HCT116 (cell line): ENCODE measurements at regions not wholly inside any gene's neighbourhood (a gene's known extent, or its start where the extent isn't known, plus 50 kb on each side); places are given as distances from the start of the nearest gene placed in this dataset.

Experiments
- ATAC-seq: fragments of 200-7000 bp; cut with Tn5 transposase; 2 replicates; pipeline ENCODE4 v1.9.1; 2020; ENCODE audit warnings: mild to moderate bottlenecking, moderate library complexity
- BruUV-seq: library from RNA; stranded (reverse); fragments of 400-500 nt; replicated peaks from 2 replicates; lab custom pipeline; 2021; lab: Mats Ljungman, UMichigan
- CTCF ChIA-PET: fragments of 300-600 bp; sonication (Branson Sonifier 250); formaldehyde crosslinking; loops from one replicate; lab custom pipeline; 2021; ENCODE audit warnings: antibody characterized with exemption; lab: Charles Lee
- POLR2A ChIA-PET: fragments of 300-600, 350-600 bp; sonication (Branson Sonifier 250); formaldehyde crosslinking; loops from one replicate; lab custom pipeline; 2021; ENCODE audit warnings: antibody characterized with exemption; lab: Charles Lee
- RAD21 ChIA-PET, 2 experiments: fragments of 300-600 bp; sonication (Branson Sonifier 250); formaldehyde crosslinking; loops; one replicate each; lab custom pipeline; 2023; ENCODE audit warnings: low total read pairs in 2 of 2; ENCODE audit not compliant: uncharacterized antibody in 2 of 2, unreplicated experiment in 2 of 2, low non-redundant PET in 1 of 2; lab: Charles Lee
- DNase-seq: peaks from one replicate; pipeline ENCODE4 v3.0.0-alpha.2; 2010; ENCODE audit warnings: low read depth, low spot score
- H2AFZ ChIP-seq: fragments of 200-600 bp; shearing (Covaris generic), sonication (generic); 2 replicates; pipeline ENCODE4 v1.6.1; 2017; ENCODE audit warnings: low read depth, mixed run types, mixed read lengths, antibody characterized with exemption, low read length; ENCODE audit not compliant: poor library complexity, severe bottlenecking
- H3K27ac ChIP-seq: 2 replicates; pipeline ENCODE4 v1.5.1; 2012; ENCODE audit warnings: low read depth, low read length
- H3K27me3 ChIP-seq: fragments of 200-600 bp; sonication (generic); 2 replicates; pipeline ENCODE4 v1.6.1; 2016; ENCODE audit warnings: mixed run types, low read length, mixed read lengths; ENCODE audit not compliant: insufficient read depth
- H3K36me3 ChIP-seq, 2 experiments: fragments of 200-500 bp in 1 of 2; fragments of 200-600 bp in 1 of 2; sonication (Bioruptor generic) in 1 of 2; sonication (generic) in 1 of 2; 2 replicates each; pipeline versions ENCODE4 v1.5.1 to v1.6.1; 2014 to 2016; ENCODE audit warnings: low read length in 2 of 2, inconsistent platforms in 1 of 2, mixed read lengths in 1 of 2, mixed run types in 1 of 2; ENCODE audit not compliant: insufficient read depth in 2 of 2, control insufficient read depth in 1 of 2
- H3K4me1 ChIP-seq, 2 experiments: fragments of 200-600 bp in 1 of 2; sonication (generic) in 1 of 2; 2 replicates each; pipeline versions ENCODE4 v1.5.1 to v1.6.1; 2012 to 2017; ENCODE audit warnings: low read length in 2 of 2, inconsistent platforms in 1 of 2, mild to moderate bottlenecking in 1 of 2, mixed read lengths in 1 of 2, mixed run types in 1 of 2, moderate library complexity in 1 of 2; ENCODE audit not compliant: insufficient read depth in 2 of 2, control insufficient read depth in 1 of 2
- H3K4me2 ChIP-seq: fragments of 200-600 bp; sonication (generic); 2 replicates; pipeline ENCODE4 v1.6.1; 2017; ENCODE audit warnings: mixed run types, low read length, mixed read lengths
- H3K4me3 ChIP-seq, 2 experiments: fragments of 200-600 bp in 1 of 2; sonication (generic) in 1 of 2; replicated peaks in 1 of 2; 2 replicates each; pipeline ENCODE4 v1.5.1; 2011 to 2016; ENCODE audit warnings: low read length in 2 of 2, control low read depth in 1 of 2, low read depth in 1 of 2, mild to moderate bottlenecking in 1 of 2, mixed read lengths in 1 of 2, mixed run types in 1 of 2
- H3K79me2 ChIP-seq: fragments of 200-600 bp; sonication (generic); 2 replicates; pipeline ENCODE4 v1.6.1; 2017; ENCODE audit warnings: mild to moderate bottlenecking, mixed run types, low read length, moderate library complexity, mixed read lengths; ENCODE audit not compliant: insufficient read depth
- H3K9ac ChIP-seq: fragments of 200-600 bp; sonication (generic); 2 replicates; pipeline ENCODE4 v1.6.1; 2016; ENCODE audit warnings: low read length, mixed read lengths
- H3K9me2 ChIP-seq: fragments of 200-600 bp; sonication (generic), shearing (Covaris generic); 2 replicates; pipeline ENCODE4 v1.6.1; 2017; ENCODE audit warnings: mixed run types, mild to moderate bottlenecking, moderate library complexity; ENCODE audit not compliant: insufficient read depth
- H3K9me3 ChIP-seq, 2 experiments: fragments of 200-500 bp in 1 of 2; fragments of 200-600 bp in 1 of 2; sonication (Bioruptor generic) in 1 of 2; sonication (generic) in 1 of 2; 2 replicates each; pipeline ENCODE4 v1.6.1; 2014 to 2017; ENCODE audit warnings: low read length in 2 of 2, mixed read lengths in 2 of 2, inconsistent platforms in 1 of 2, low read depth in 1 of 2, mild to moderate bottlenecking in 1 of 2, mixed run types in 1 of 2, moderate library complexity in 1 of 2; ENCODE audit not compliant: control insufficient read depth in 1 of 2, insufficient read depth in 1 of 2
- H4K20me1 ChIP-seq: fragments of 200-600 bp; sonication (generic), shearing (Covaris generic); 2 replicates; pipeline ENCODE4 v1.6.1; 2017; ENCODE audit warnings: mixed run types, mild to moderate bottlenecking, moderate library complexity; ENCODE audit not compliant: insufficient read depth
- CBX3 ChIP-seq: IDR thresholded peaks from 2 replicates; pipeline ENCODE4 v1.6.1; 2012; ENCODE audit warnings: low read depth
- EGR1 ChIP-seq: IDR thresholded peaks from 2 replicates; pipeline ENCODE4 v1.6.1; 2012; ENCODE audit warnings: low read depth
- ELF1 ChIP-seq: IDR thresholded peaks from 2 replicates; pipeline ENCODE4 v1.6.1; 2012; ENCODE audit warnings: low read depth, borderline replicate concordance
- POLR2AphosphoS5 ChIP-seq: IDR thresholded peaks from 2 replicates; pipeline ENCODE4 v1.6.1; 2011; ENCODE audit warnings: mild to moderate bottlenecking, low read depth, low read length, moderate library complexity
- SP1 ChIP-seq: IDR thresholded peaks from 2 replicates; pipeline ENCODE4 v1.6.1; 2012; ENCODE audit warnings: low read depth
- SRF ChIP-seq: IDR thresholded peaks from 2 replicates; pipeline ENCODE4 v1.6.1; 2012; ENCODE audit warnings: low read depth
- TCF7L2 ChIP-seq: IDR thresholded peaks from 2 replicates; pipeline ENCODE4 v1.7.0; 2011; ENCODE audit warnings: borderline replicate concordance, inconsistent platforms; ENCODE audit not compliant: insufficient read depth, insufficient read length; ENCODE audit errors: extremely low read depth
- ZNF274 ChIP-seq: fragments of 200-500 bp; sonication (Bioruptor generic); IDR thresholded peaks from 2 replicates; pipeline ENCODE4 v1.6.1; 2014; ENCODE audit warnings: mild to moderate bottlenecking, low read depth, low read length, inconsistent platforms
- intact Hi-C: fragments of 100-400 bp; cut with micrococcal nuclease; formaldehyde crosslinking; loops from 2 replicates; pipeline ENCODE4 v1.10.0; 2022
- TF ChIP-seq, protein P1 (sequence below): IDR thresholded peaks from 2 replicates; pipeline ENCODE4 v1.6.1; 2011; ENCODE audit warnings: mild to moderate bottlenecking, low read length, moderate library complexity; ENCODE audit not compliant: insufficient replicate concordance; ENCODE audit errors: extremely low read depth
- TF ChIP-seq, protein P2 (sequence below): IDR thresholded peaks from 2 replicates; pipeline ENCODE4 v1.6.1; 2012; ENCODE audit warnings: low read depth
- TF ChIP-seq, protein P3 (sequence below): IDR thresholded peaks from 2 replicates; pipeline ENCODE4 v1.6.1; 2012

DNA sequence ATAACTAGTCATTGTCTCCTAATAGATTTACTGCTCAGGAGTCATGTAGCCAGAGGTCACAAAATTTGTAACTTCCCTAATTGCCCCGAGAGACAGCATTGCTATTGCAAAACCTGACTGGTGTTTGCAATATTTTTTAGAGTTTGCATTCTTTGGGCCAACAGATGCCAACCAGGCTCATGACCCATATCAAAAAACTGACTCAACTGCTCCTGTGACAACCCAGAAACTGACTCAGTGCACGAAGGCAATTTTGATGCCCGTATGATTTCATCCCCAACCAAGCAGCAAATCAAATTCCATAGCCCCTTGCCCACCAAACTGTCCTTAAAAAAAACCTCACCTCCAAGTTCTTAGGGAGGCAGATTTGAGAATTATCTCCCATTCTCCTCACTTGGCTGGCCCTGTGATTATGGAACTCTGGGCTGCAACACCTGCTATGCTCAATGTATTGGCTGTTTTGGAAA, 951.3 kb downstream of the TSN start:
- no peak for DNase-seq
- CTCF ChIA-PET, result no interaction called here
- POLR2A ChIA-PET, result no interaction called here
- RAD21 ChIA-PET, result no interaction called here
- H3K27ac ChIP-seq, result no peak overlapping the region
- no peak overlapping the region for H2AFZ ChIP-seq
- H3K4me3 ChIP-seq, result no peak overlapping the region
- no peaks in the 10 kb centered on the region for H3K4me1 ChIP-seq
- no peaks in the 10 kb centered on the region for H3K79me2 ChIP-seq
- H3K9ac ChIP-seq, result no peak overlapping the region
- TF ChIP-seq, protein P1, sequence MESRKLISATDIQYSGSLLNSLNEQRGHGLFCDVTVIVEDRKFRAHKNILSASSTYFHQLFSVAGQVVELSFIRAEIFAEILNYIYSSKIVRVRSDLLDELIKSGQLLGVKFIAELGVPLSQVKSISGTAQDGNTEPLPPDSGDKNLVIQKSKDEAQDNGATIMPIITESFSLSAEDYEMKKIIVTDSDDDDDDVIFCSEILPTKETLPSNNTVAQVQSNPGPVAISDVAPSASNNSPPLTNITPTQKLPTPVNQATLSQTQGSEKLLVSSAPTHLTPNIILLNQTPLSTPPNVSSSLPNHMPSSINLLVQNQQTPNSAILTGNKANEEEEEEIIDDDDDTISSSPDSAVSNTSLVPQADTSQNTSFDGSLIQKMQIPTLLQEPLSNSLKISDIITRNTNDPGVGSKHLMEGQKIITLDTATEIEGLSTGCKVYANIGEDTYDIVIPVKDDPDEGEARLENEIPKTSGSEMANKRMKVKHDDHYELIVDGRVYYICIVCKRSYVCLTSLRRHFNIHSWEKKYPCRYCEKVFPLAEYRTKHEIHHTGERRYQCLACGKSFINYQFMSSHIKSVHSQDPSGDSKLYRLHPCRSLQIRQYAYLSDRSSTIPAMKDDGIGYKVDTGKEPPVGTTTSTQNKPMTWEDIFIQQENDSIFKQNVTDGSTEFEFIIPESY, result no peak
- no peak for TF ChIP-seq CBX3
- no peak for TF ChIP-seq POLR2AphosphoS5
- no peak for TF ChIP-seq SP1
- no peak for TF ChIP-seq EGR1
- TF ChIP-seq SRF, result no peak
- TF ChIP-seq, protein P2, sequence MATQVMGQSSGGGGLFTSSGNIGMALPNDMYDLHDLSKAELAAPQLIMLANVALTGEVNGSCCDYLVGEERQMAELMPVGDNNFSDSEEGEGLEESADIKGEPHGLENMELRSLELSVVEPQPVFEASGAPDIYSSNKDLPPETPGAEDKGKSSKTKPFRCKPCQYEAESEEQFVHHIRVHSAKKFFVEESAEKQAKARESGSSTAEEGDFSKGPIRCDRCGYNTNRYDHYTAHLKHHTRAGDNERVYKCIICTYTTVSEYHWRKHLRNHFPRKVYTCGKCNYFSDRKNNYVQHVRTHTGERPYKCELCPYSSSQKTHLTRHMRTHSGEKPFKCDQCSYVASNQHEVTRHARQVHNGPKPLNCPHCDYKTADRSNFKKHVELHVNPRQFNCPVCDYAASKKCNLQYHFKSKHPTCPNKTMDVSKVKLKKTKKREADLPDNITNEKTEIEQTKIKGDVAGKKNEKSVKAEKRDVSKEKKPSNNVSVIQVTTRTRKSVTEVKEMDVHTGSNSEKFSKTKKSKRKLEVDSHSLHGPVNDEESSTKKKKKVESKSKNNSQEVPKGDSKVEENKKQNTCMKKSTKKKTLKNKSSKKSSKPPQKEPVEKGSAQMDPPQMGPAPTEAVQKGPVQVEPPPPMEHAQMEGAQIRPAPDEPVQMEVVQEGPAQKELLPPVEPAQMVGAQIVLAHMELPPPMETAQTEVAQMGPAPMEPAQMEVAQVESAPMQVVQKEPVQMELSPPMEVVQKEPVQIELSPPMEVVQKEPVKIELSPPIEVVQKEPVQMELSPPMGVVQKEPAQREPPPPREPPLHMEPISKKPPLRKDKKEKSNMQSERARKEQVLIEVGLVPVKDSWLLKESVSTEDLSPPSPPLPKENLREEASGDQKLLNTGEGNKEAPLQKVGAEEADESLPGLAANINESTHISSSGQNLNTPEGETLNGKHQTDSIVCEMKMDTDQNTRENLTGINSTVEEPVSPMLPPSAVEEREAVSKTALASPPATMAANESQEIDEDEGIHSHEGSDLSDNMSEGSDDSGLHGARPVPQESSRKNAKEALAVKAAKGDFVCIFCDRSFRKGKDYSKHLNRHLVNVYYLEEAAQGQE, result no peak
- TF ChIP-seq ELF1, result no peak
- no peak for TF ChIP-seq TCF7L2
- TF ChIP-seq, protein P3, sequence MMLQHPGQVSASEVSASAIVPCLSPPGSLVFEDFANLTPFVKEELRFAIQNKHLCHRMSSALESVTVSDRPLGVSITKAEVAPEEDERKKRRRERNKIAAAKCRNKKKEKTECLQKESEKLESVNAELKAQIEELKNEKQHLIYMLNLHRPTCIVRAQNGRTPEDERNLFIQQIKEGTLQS, result no peak
- no peak for TF ChIP-seq ZNF274
- BruUV-seq, result no TSS peak
- H3K36me3 ChIP-seq, result no peaks in the 10 kb centered on the region
- ATAC-seq, result no peak
- H3K9me3 ChIP-seq, result peaks cover 3 to 9% of the 10 kb centered on the region in 2 experiments; a peak in 2 of 4 replicates
- H3K9me2 ChIP-seq, result no peaks in the 10 kb centered on the region
- H3K4me2 ChIP-seq, result no peak overlapping the region
- H4K20me1 ChIP-seq, result no peaks in the 10 kb centered on the region
- intact Hi-C loops, result no loop called here
- no peaks in the 10 kb centered on the region for H3K27me3 ChIP-seq
